B cell (primary cell): ENCODE measurements at regions not wholly inside any gene's neighbourhood (a gene's known extent, or its start where the extent isn't known, plus 50 kb on each side); places are given as distances from the start of the nearest gene placed in this dataset.

Source experiments
- ATAC-seq: fragments of 200-7000 bp; cut with Tn5 transposase; one replicate; pipeline ENCODE4 v1.10.0; 2021; ENCODE audit warnings: low read depth, mild to moderate bottlenecking, moderate number of reproducible peaks, moderate library complexity
- CTCF ChIA-PET: fragments of 350-600 bp; sonication (Branson Sonifier 250); formaldehyde crosslinking; loops from one replicate; lab custom pipeline; 2021; ENCODE audit warnings: antibody characterized with exemption, inconsistent platforms; lab: Charles Lee
- POLR2A ChIA-PET: fragments of 350-600 bp; sonication (Branson Sonifier 250); formaldehyde crosslinking; loops from one replicate; lab custom pipeline; 2021; ENCODE audit warnings: antibody characterized with exemption; lab: Charles Lee
- DNase-seq: peaks from one replicate; pipeline ENCODE4 v3.0.0; 2013
- H2AFZ ChIP-seq: 2 replicates; pipeline ENCODE4 v1.6.1; 2012; ENCODE audit warnings: mild to moderate bottlenecking, low read depth, low read length; ENCODE audit not compliant: insufficient read depth, poor library complexity, severe bottlenecking
- H3K27ac ChIP-seq, 2 donors: 1 replicate in 1 of 2; 2 replicates in 1 of 2; pipeline ENCODE4 v1.5.1; 2012 to 2013; ENCODE audit warnings: low read length in 2 of 2, mild to moderate bottlenecking in 2 of 2, moderate library complexity in 1 of 2
- H3K27me3 ChIP-seq, 4 experiments: fragments of 200-600 bp in 1 of 4; sonication (generic) in 1 of 4; replicated peaks in 1 of 4; 1 replicate in 2 of 4; 2 replicates in 2 of 4; pipeline versions ENCODE4 v1.6.1 to v1.7.0; 2013 to 2016; ENCODE audit warnings: low read length in 3 of 4, mild to moderate bottlenecking in 2 of 4, mixed read lengths in 1 of 4, moderate library complexity in 1 of 4; ENCODE audit not compliant: insufficient read depth in 4 of 4, control insufficient read depth in 3 of 4; ENCODE audit errors: control extremely low read depth in 1 of 4
- H3K36me3 ChIP-seq, 2 experiments: replicated peaks in 1 of 2; 1 replicate in 1 of 2; 2 replicates in 1 of 2; pipeline versions ENCODE4 v1.6.1 to v1.7.1; 2013; ENCODE audit warnings: low read length in 1 of 2; ENCODE audit not compliant: insufficient read depth in 2 of 2, control insufficient read depth in 1 of 2; ENCODE audit errors: control extremely low read depth in 1 of 2, extremely low read depth in 1 of 2
- H3K4me1 ChIP-seq, 2 donors: fragments of 200-600 bp in 1 of 2; sonication (generic) in 1 of 2; 1 replicate in 1 of 2; 2 replicates in 1 of 2; pipeline versions ENCODE4 v1.5.1 to v1.6.1; 2013 to 2017; ENCODE audit warnings: low read length in 2 of 2; ENCODE audit not compliant: control insufficient read depth in 2 of 2, insufficient read depth in 2 of 2
- H3K4me2 ChIP-seq: replicated peaks from 2 replicates; pipeline ENCODE3; 2012; ENCODE audit warnings: mild to moderate bottlenecking, low read depth, low read length; ENCODE audit not compliant: poor library complexity, severe bottlenecking
- H3K4me3 ChIP-seq, 5 experiments: fragments of 200-600 bp in 1 of 5; sonication (generic) in 1 of 5; 1 replicate in 3 of 5; 2 replicates in 2 of 5; pipeline versions ENCODE4 v1.5.1 to v1.7.0; 2011 to 2016; ENCODE audit warnings: low read length in 4 of 5, mild to moderate bottlenecking in 4 of 5, low read depth in 2 of 5, control low read depth in 1 of 5, moderate library complexity in 1 of 5; ENCODE audit not compliant: insufficient read depth in 1 of 5; ENCODE audit errors: control extremely low read depth in 1 of 5, extremely low read depth in 1 of 5
- H3K79me2 ChIP-seq: fragments of 200-600 bp; sonication (generic); one replicate; pipeline ENCODE4 v1.6.0; 2016; ENCODE audit warnings: low read length; ENCODE audit not compliant: control insufficient read depth, insufficient read depth
- H3K9ac ChIP-seq: fragments of 200-600 bp; sonication (generic); 2 replicates; pipeline ENCODE4 v1.6.1; 2017; ENCODE audit warnings: mild to moderate bottlenecking, low read length, moderate library complexity
- H3K9me3 ChIP-seq, 3 donors: one replicate each; pipeline versions ENCODE4 v1.6.1 to v1.7.1; 2013; ENCODE audit warnings: low read length in 2 of 3; ENCODE audit not compliant: control insufficient read depth in 2 of 3, insufficient read depth in 1 of 3; ENCODE audit errors: control extremely low read depth in 1 of 3
- H4K20me1 ChIP-seq: 2 replicates; pipeline ENCODE4 v1.6.0; 2012; ENCODE audit warnings: mild to moderate bottlenecking, low read length; ENCODE audit not compliant: insufficient read depth, control insufficient read depth, poor library complexity, severe bottlenecking
- H3K27ac Mint-ChIP-seq: one replicate; pipeline ENCODE4 v1.8.0; 2021; ENCODE audit warnings: mixed read lengths
- H3K27me3 Mint-ChIP-seq: one replicate; pipeline ENCODE4 v1.8.0; 2021; ENCODE audit warnings: mixed read lengths
- H3K4me1 Mint-ChIP-seq: one replicate; pipeline ENCODE4 v1.8.0; 2021; ENCODE audit warnings: mixed read lengths
- H3K4me3 Mint-ChIP-seq: one replicate; pipeline ENCODE4 v1.8.0; 2021; ENCODE audit warnings: mixed read lengths
- H3K9me3 Mint-ChIP-seq: one replicate; pipeline ENCODE4 v1.8.0; 2022; ENCODE audit warnings: mixed read lengths; ENCODE audit not compliant: insufficient read depth
- EZH2 ChIP-seq: IDR thresholded peaks from 2 replicates; pipeline ENCODE4 v1.6.1; 2012; ENCODE audit warnings: borderline replicate concordance, low read depth, mild to moderate bottlenecking, moderate library complexity, low read length; ENCODE audit not compliant: insufficient read depth, poor library complexity, severe bottlenecking
- WGBS: methylation state at CpG from one replicate; pipeline ENCODE4 v1.1.5; 2013; ENCODE audit warnings: missing lambda C conversion rate; ENCODE audit not compliant: insufficient coverage; 5-methylcytosine and 5-hydroxymethylcytosine counted together
- intact Hi-C: fragments of 100-400 bp; cut with micrococcal nuclease; formaldehyde crosslinking; loops from one replicate; pipeline ENCODE4 v1.10.0; 2022
- TF ChIP-seq, protein P1 (sequence below): fragments of 200-600 bp; IDR thresholded peaks from one replicate; pipeline ENCODE4 v1.8.0; 2022; ENCODE audit warnings: antibody characterized with exemption, mild to moderate bottlenecking

DNA sequence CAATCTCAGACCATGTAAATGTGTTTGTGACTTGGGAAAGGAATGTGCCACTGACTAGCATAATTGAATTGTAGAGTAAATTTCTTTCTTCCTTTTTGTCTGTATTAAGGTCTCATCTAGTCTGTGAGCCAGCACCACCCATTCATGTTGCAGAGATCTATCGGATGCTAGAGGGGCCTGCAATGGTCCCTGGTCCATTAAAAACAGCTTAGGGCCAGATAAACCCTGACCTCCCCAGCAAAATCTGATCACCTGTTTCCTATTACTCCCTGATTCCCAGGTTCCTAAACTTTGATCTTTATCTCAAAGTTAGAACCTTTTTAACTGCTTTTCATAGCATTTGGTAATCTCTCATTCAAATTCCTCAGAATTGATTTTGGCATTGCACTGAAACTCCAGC lies 174.5 kb upstream of the POC5 start:
- H4K20me1 ChIP-seq: no peaks in the 10 kb centered on the region
- no peak for ATAC-seq
- DNase-seq: no peak
- H3K27ac Mint-ChIP-seq: no peak overlapping the region
- H3K27ac ChIP-seq: no peak overlapping the region
- H3K27me3 Mint-ChIP-seq: no peaks in the 10 kb centered on the region
- ChIA-PET CTCF (no interaction called here), POLR2A (no interaction called here)
- peaks cover 6% of the 10 kb centered on the region for H3K9me3 Mint-ChIP-seq
- peaks cover 8% of the 10 kb centered on the region for H3K4me1 Mint-ChIP-seq
- H3K79me2 ChIP-seq: no peaks in the 10 kb centered on the region
- no peak for TF ChIP-seq EZH2
- TF ChIP-seq, protein P1, sequence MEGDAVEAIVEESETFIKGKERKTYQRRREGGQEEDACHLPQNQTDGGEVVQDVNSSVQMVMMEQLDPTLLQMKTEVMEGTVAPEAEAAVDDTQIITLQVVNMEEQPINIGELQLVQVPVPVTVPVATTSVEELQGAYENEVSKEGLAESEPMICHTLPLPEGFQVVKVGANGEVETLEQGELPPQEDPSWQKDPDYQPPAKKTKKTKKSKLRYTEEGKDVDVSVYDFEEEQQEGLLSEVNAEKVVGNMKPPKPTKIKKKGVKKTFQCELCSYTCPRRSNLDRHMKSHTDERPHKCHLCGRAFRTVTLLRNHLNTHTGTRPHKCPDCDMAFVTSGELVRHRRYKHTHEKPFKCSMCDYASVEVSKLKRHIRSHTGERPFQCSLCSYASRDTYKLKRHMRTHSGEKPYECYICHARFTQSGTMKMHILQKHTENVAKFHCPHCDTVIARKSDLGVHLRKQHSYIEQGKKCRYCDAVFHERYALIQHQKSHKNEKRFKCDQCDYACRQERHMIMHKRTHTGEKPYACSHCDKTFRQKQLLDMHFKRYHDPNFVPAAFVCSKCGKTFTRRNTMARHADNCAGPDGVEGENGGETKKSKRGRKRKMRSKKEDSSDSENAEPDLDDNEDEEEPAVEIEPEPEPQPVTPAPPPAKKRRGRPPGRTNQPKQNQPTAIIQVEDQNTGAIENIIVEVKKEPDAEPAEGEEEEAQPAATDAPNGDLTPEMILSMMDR: no peak
- 100% methylated on average over 1 of the region's 1 CpG for WGBS
- H3K4me3 ChIP-seq: no peak overlapping the region
- H3K4me2 ChIP-seq: no peak overlapping the region
- no peaks in the 10 kb centered on the region for H3K27me3 ChIP-seq
- H2AFZ ChIP-seq: no peak overlapping the region
- H3K9ac ChIP-seq: no peak overlapping the region
- no peaks in the 10 kb centered on the region for H3K9me3 ChIP-seq
- no peak overlapping the region for H3K4me3 Mint-ChIP-seq
- intact Hi-C loops: no loop called here
- no peaks in the 10 kb centered on the region for H3K36me3 ChIP-seq
- no peaks in the 10 kb centered on the region for H3K4me1 ChIP-seq

GRCh38 chr5:75891020-75891419 lies 173.8 kb upstream of the POC5 start:
- ATAC-seq (no peak), DNase-seq (no peak)
- WGBS: no CpG with 5 or more reads among the region's 1 CpG
- Histone ChIP-seq H3K9me3 (no peaks in the 10 kb centered on the region), H3K9ac (no peak overlapping the region), H3K27ac (no peak overlapping the region), H3K4me2 (no peak overlapping the region), H3K4me1 (no peaks in the 10 kb centered on the region), H4K20me1 (no peaks in the 10 kb centered on the region), H2AFZ (no peak overlapping the region), H3K36me3 (no peaks in the 10 kb centered on the region), H3K4me3 (no peak overlapping the region), H3K79me2 (no peaks in the 10 kb centered on the region), H3K27me3 (no peaks in the 10 kb centered on the region)
- peaks cover 8% of the 10 kb centered on the region for H3K4me1 Mint-ChIP-seq
- CTCF ChIA-PET: no interaction called here
- peaks cover 6% of the 10 kb centered on the region for H3K9me3 Mint-ChIP-seq
- intact Hi-C loops: no loop called here
- no peaks in the 10 kb centered on the region for H3K27me3 Mint-ChIP-seq
- POLR2A ChIA-PET: no interaction called here
- no peak overlapping the region for H3K4me3 Mint-ChIP-seq
- no peak for TF ChIP-seq EZH2
- TF ChIP-seq, protein P1: no peak
- H3K27ac Mint-ChIP-seq: no peak overlapping the region
